SK-N-SH treated with all-trans-retinoic acid at 6 μM for 48 hours (cell line): ENCODE measurements at regions not wholly inside any gene's neighbourhood (a gene's known extent, or its start where the extent isn't known, plus 50 kb on each side); places are given as distances from the start of the nearest gene placed in this dataset.

Source experiments
- ATAC-seq: fragments of 200-7000 bp; cut with Tn5 transposase; 3 replicates; pipeline ENCODE4 v1.9.1; 2020; ENCODE audit warnings: mild to moderate bottlenecking, moderate library complexity
- ARNTL ChIP-seq: fragments of 450-650 bp; formaldehyde crosslinking; IDR thresholded peaks from 2 replicates; pipeline ENCODE4 v1.5.0; 2020; ENCODE audit warnings: low read depth, mild to moderate bottlenecking, moderate library complexity, borderline replicate concordance
- BACH2 ChIP-seq: fragments of 250-450 bp; sonication (Bioruptor Pico); IDR thresholded peaks from 2 replicates; pipeline ENCODE4 v1.9.0; 2021; ENCODE audit warnings: mild to moderate bottlenecking, borderline replicate concordance
- ESRRG ChIP-seq: fragments of 250-450 bp; sonication (Bioruptor Pico); IDR thresholded peaks from 2 replicates; pipeline ENCODE4 v1.6.1; 2021; ENCODE audit warnings: mild to moderate bottlenecking
- GLIS3 ChIP-seq: fragments of 250-450 bp; sonication (Bioruptor Pico); IDR thresholded peaks from 2 replicates; pipeline ENCODE4 v1.5.0; 2020; ENCODE audit warnings: mild to moderate bottlenecking, moderate library complexity
- ISL1 ChIP-seq: fragments of 250-450 bp; sonication (Bioruptor Pico); IDR thresholded peaks from 2 replicates; pipeline ENCODE4 v2.1.2; 2022; ENCODE audit warnings: mild to moderate bottlenecking, moderate library complexity
- RARB ChIP-seq: fragments of 250-450 bp; sonication (Bioruptor Pico); IDR thresholded peaks from 2 replicates; pipeline ENCODE4 v1.8.0; 2021; ENCODE audit warnings: mild to moderate bottlenecking, moderate library complexity
- SNAI2 ChIP-seq: fragments of 250-450 bp; sonication (Bioruptor Pico); IDR thresholded peaks from 2 replicates; pipeline ENCODE4 v1.5.0; 2020; ENCODE audit warnings: mild to moderate bottlenecking, moderate library complexity
- TCF4 ChIP-seq: fragments of 250-450 bp; sonication (Bioruptor Pico); IDR thresholded peaks from 2 replicates; pipeline ENCODE4 v1.8.0; 2021; ENCODE audit warnings: mild to moderate bottlenecking, moderate library complexity, borderline replicate concordance
- TOX ChIP-seq: fragments of 250-450 bp; sonication (Bioruptor Pico); IDR thresholded peaks from 2 replicates; pipeline ENCODE4 v1.8.0; 2021; ENCODE audit warnings: mild to moderate bottlenecking, moderate library complexity, borderline replicate concordance
- ZC3H10 ChIP-seq: fragments of 250-450 bp; sonication (Bioruptor Pico); IDR thresholded peaks from 2 replicates; pipeline ENCODE4 v1.5.1; 2021; ENCODE audit warnings: mild to moderate bottlenecking, moderate library complexity
- ZFP3 ChIP-seq: fragments of 250-450 bp; sonication (Bioruptor Pico); IDR thresholded peaks from 2 replicates; pipeline ENCODE4 v1.5.0; 2020; ENCODE audit warnings: mild to moderate bottlenecking, moderate library complexity
- ZNF565 ChIP-seq: fragments of 450-650 bp; formaldehyde crosslinking; conservative IDR thresholded peaks from 2 replicates; pipeline ENCODE4 v1.5.0; 2020; ENCODE audit warnings: low read depth, mild to moderate bottlenecking, moderate library complexity
- ZNF70 ChIP-seq: fragments of 450-650 bp; formaldehyde crosslinking; IDR thresholded peaks from 2 replicates; pipeline ENCODE4 v1.5.0; 2020; ENCODE audit warnings: mild to moderate bottlenecking, moderate library complexity
- ZNF8 ChIP-seq: fragments of 450-650 bp; formaldehyde crosslinking; IDR thresholded peaks from 2 replicates; pipeline ENCODE4 v1.5.0; 2020; ENCODE audit warnings: mild to moderate bottlenecking, moderate library complexity
- TF ChIP-seq, protein P1 (sequence below): fragments of 250-450 bp; sonication (Bioruptor Pico); IDR thresholded peaks from 2 replicates; pipeline ENCODE4 v1.5.0; 2020; ENCODE audit warnings: mild to moderate bottlenecking, moderate library complexity
- TF ChIP-seq, protein P2 (sequence below): fragments of 250-450 bp; sonication (Bioruptor Pico); IDR thresholded peaks from 2 replicates; pipeline ENCODE4 v1.5.1; 2021; ENCODE audit warnings: mild to moderate bottlenecking, moderate library complexity
- TF ChIP-seq, protein P3 (sequence below): fragments of 250-450 bp; sonication (Bioruptor Pico); IDR thresholded peaks from 2 replicates; pipeline ENCODE4 v1.8.0; 2020; ENCODE audit warnings: mild to moderate bottlenecking, moderate library complexity, borderline replicate concordance
- TF ChIP-seq, protein P4 (sequence below): fragments of 250-450 bp; sonication (Bioruptor Pico); IDR thresholded peaks from 2 replicates; pipeline ENCODE4 v1.8.0; 2021; ENCODE audit warnings: low read depth, mild to moderate bottlenecking, moderate library complexity, borderline replicate concordance

DNA sequence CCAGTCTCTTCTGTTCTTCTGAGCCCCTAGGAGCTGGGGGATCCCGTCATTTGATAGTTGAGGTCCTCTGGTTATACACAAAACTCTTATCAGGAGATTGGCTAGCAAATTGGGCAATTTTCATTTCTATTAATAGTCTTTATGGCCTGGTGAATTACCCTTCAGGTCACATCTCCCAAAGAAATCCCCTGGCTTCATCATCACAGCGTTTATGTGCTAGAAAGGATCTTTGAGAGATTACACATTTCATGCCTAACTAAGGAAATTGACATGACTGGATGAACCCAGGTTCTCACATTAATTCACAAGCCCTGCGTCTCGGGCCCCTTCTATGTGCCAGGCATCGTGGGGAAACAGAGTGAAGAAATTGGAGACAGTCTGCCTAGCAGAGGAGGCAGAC lies 227.4 kb upstream of the PROK2 start:
- ATAC-seq, result no peak
- TF ChIP-seq, protein P1, sequence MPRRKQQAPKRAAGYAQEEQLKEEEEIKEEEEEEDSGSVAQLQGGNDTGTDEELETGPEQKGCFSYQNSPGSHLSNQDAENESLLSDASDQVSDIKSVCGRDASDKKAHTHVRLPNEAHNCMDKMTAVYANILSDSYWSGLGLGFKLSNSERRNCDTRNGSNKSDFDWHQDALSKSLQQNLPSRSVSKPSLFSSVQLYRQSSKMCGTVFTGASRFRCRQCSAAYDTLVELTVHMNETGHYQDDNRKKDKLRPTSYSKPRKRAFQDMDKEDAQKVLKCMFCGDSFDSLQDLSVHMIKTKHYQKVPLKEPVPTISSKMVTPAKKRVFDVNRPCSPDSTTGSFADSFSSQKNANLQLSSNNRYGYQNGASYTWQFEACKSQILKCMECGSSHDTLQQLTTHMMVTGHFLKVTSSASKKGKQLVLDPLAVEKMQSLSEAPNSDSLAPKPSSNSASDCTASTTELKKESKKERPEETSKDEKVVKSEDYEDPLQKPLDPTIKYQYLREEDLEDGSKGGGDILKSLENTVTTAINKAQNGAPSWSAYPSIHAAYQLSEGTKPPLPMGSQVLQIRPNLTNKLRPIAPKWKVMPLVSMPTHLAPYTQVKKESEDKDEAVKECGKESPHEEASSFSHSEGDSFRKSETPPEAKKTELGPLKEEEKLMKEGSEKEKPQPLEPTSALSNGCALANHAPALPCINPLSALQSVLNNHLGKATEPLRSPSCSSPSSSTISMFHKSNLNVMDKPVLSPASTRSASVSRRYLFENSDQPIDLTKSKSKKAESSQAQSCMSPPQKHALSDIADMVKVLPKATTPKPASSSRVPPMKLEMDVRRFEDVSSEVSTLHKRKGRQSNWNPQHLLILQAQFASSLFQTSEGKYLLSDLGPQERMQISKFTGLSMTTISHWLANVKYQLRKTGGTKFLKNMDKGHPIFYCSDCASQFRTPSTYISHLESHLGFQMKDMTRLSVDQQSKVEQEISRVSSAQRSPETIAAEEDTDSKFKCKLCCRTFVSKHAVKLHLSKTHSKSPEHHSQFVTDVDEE (CRISPR knock-in tag), result no peak
- TF ChIP-seq BACH2, result no peak
- no peak for TF ChIP-seq ZNF8 (CRISPR knock-in tag)
- no peak for TF ChIP-seq TOX (CRISPR knock-in tag)
- TF ChIP-seq ISL1 (CRISPR knock-in tag), result no peak
- TF ChIP-seq ZC3H10, result no peak
- no peak for TF ChIP-seq SNAI2 (CRISPR knock-in tag)
- TF ChIP-seq, protein P2, sequence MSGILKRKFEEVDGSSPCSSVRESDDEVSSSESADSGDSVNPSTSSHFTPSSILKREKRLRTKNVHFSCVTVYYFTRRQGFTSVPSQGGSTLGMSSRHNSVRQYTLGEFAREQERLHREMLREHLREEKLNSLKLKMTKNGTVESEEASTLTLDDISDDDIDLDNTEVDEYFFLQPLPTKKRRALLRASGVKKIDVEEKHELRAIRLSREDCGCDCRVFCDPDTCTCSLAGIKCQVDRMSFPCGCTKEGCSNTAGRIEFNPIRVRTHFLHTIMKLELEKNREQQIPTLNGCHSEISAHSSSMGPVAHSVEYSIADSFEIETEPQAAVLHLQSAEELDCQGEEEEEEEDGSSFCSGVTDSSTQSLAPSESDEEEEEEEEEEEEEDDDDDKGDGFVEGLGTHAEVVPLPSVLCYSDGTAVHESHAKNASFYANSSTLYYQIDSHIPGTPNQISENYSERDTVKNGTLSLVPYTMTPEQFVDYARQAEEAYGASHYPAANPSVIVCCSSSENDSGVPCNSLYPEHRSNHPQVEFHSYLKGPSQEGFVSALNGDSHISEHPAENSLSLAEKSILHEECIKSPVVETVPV, result no peak
- no peak for TF ChIP-seq GLIS3 (CRISPR knock-in tag)
- TF ChIP-seq ZNF70, result no peak
- TF ChIP-seq, protein P3, sequence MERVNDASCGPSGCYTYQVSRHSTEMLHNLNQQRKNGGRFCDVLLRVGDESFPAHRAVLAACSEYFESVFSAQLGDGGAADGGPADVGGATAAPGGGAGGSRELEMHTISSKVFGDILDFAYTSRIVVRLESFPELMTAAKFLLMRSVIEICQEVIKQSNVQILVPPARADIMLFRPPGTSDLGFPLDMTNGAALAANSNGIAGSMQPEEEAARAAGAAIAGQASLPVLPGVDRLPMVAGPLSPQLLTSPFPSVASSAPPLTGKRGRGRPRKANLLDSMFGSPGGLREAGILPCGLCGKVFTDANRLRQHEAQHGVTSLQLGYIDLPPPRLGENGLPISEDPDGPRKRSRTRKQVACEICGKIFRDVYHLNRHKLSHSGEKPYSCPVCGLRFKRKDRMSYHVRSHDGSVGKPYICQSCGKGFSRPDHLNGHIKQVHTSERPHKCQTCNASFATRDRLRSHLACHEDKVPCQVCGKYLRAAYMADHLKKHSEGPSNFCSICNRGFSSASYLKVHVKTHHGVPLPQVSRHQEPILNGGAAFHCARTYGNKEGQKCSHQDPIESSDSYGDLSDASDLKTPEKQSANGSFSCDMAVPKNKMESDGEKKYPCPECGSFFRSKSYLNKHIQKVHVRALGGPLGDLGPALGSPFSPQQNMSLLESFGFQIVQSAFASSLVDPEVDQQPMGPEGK (CRISPR knock-in tag), result no peak
- no peak for TF ChIP-seq RARB
- TF ChIP-seq, protein P4, sequence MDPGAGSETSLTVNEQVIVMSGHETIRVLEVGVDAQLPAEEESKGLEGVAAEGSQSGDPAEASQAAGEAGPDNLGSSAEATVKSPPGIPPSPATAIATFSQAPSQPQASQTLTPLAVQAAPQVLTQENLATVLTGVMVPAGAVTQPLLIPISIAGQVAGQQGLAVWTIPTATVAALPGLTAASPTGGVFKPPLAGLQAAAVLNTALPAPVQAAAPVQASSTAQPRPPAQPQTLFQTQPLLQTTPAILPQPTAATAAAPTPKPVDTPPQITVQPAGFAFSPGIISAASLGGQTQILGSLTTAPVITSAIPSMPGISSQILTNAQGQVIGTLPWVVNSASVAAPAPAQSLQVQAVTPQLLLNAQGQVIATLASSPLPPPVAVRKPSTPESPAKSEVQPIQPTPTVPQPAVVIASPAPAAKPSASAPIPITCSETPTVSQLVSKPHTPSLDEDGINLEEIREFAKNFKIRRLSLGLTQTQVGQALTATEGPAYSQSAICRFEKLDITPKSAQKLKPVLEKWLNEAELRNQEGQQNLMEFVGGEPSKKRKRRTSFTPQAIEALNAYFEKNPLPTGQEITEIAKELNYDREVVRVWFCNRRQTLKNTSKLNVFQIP (CRISPR knock-in tag), result no peak
- TF ChIP-seq ARNTL (CRISPR knock-in tag), result no peak

GRCh38 chr3:72011485-72011884 lies 226.5 kb upstream of the PROK2 start:
- TF ChIP-seq ZNF565 (CRISPR knock-in tag), result no peak
- no peak for TF ChIP-seq ISL1 (CRISPR knock-in tag)
- no peak for TF ChIP-seq BACH2
- TF ChIP-seq, protein P3 (CRISPR knock-in tag), result no peak
- TF ChIP-seq SNAI2 (CRISPR knock-in tag), result no peak
- no peak for TF ChIP-seq ZFP3 (CRISPR knock-in tag)
- TF ChIP-seq, protein P4 (CRISPR knock-in tag), result no peak
- no peak for TF ChIP-seq TCF4 (CRISPR knock-in tag)
- no peak for TF ChIP-seq ARNTL (CRISPR knock-in tag)
- TF ChIP-seq GLIS3 (CRISPR knock-in tag), result no peak
- TF ChIP-seq ZNF70, result no peak
- no peak for TF ChIP-seq ZC3H10
- ATAC-seq, result no peak

GRCh38 chr3:72009851-72010443 lies 225.0 kb upstream of the PROK2 start:
- ATAC-seq, result no peak
- TF ChIP-seq ZC3H10, result no peak
- TF ChIP-seq RARB, result no peak
- no peak for TF ChIP-seq ISL1 (CRISPR knock-in tag)
- no peak for TF ChIP-seq ESRRG (CRISPR knock-in tag)
- TF ChIP-seq, protein P1 (CRISPR knock-in tag), result no peak
